OCI-LY7 (cell line): ENCODE measurements at regions not wholly inside any gene's neighbourhood (a gene's known extent, or its start where the extent isn't known, plus 50 kb on each side); places are given as distances from the start of the nearest gene placed in this dataset.

Experiments
- BruUV-seq: library from RNA; stranded (reverse); fragments of 400-500 nt; replicated peaks from 2 replicates; lab custom pipeline; 2021; lab: Mats Ljungman, UMichigan
- CTCF ChIA-PET: fragments of 300-600 bp; sonication (Branson Sonifier 250); formaldehyde crosslinking; loops from one replicate; lab custom pipeline; 2022; ENCODE audit warnings: antibody characterized with exemption; ENCODE audit not compliant: unreplicated experiment; lab: Charles Lee
- POLR2A ChIA-PET: fragments of 300-600 bp; sonication (Branson Sonifier 250); formaldehyde crosslinking; loops from one replicate; lab custom pipeline; 2022; ENCODE audit warnings: antibody characterized with exemption; lab: Charles Lee
- DNase-seq: peaks from one replicate; pipeline ENCODE4 v3.0.0-alpha.2; 2015; ENCODE audit warnings: low spot score
- H2AFZ ChIP-seq: fragments of 200-600 bp; sonication (generic), shearing (Covaris generic); 2 replicates; pipeline ENCODE4 v1.6.1; 2014; ENCODE audit warnings: mild to moderate bottlenecking, antibody characterized with exemption, low read length, moderate library complexity
- H3K27ac ChIP-seq: fragments of 200-600 bp; sonication (generic); 2 replicates; pipeline ENCODE4 v1.5.1; 2014; ENCODE audit warnings: mixed run types, low read depth, mild to moderate bottlenecking, moderate library complexity, low read length, inconsistent platforms; ENCODE audit not compliant: poor library complexity, severe bottlenecking
- H3K36me3 ChIP-seq: fragments of 200-600 bp; sonication (generic); 2 replicates; pipeline ENCODE4 v1.6.1; 2014; ENCODE audit warnings: mild to moderate bottlenecking, antibody characterized with exemption, low read length, moderate library complexity, mixed read lengths; ENCODE audit not compliant: insufficient read depth
- H3K4me1 ChIP-seq: fragments of 200-600 bp; sonication (generic); 2 replicates; pipeline ENCODE4 v1.5.1; 2014; ENCODE audit warnings: mild to moderate bottlenecking, low read length; ENCODE audit not compliant: insufficient read depth, poor library complexity, severe bottlenecking
- H3K4me2 ChIP-seq: fragments of 200-600 bp; sonication (generic); 2 replicates; pipeline ENCODE4 v1.6.1; 2014; ENCODE audit warnings: mild to moderate bottlenecking, low read length
- H3K4me3 ChIP-seq: fragments of 200-600 bp; sonication (generic); 2 replicates; pipeline ENCODE4 v1.5.1; 2014; ENCODE audit warnings: mild to moderate bottlenecking, low read depth, low read length; ENCODE audit not compliant: poor library complexity, severe bottlenecking
- H3K79me2 ChIP-seq: fragments of 200-600 bp; sonication (generic); 2 replicates; pipeline ENCODE4 v1.6.1; 2016; ENCODE audit warnings: low read depth, mild to moderate bottlenecking, low read length, moderate library complexity, mixed read lengths; ENCODE audit not compliant: insufficient read depth
- H3K9me2 ChIP-seq: fragments of 200-600 bp; sonication (generic); 2 replicates; pipeline ENCODE4 v1.6.1; 2016; ENCODE audit warnings: mild to moderate bottlenecking, low read length, mixed read lengths; ENCODE audit not compliant: insufficient read depth
- H3K9me3 ChIP-seq: fragments of 200-600 bp; sonication (generic); 2 replicates; pipeline ENCODE4 v1.6.1; 2014; ENCODE audit warnings: mild to moderate bottlenecking, mixed run types, low read length, mixed read lengths
- H4K20me1 ChIP-seq: fragments of 200-600 bp; sonication (generic); 2 replicates; pipeline ENCODE4 v1.6.1; 2014; ENCODE audit warnings: mild to moderate bottlenecking, antibody characterized with exemption, low read length, moderate library complexity, mixed read lengths; ENCODE audit not compliant: insufficient read depth
- EZH2phosphoT487 ChIP-seq: fragments of 200-600 bp; sonication (generic); IDR thresholded peaks from 2 replicates; pipeline ENCODE4 v1.6.1; 2018; ENCODE audit warnings: low read depth, borderline replicate concordance, mild to moderate bottlenecking, mixed run types, antibody characterized with exemption, low read length, moderate library complexity, mixed read lengths
- intact Hi-C: fragments of 100-400 bp; cut with micrococcal nuclease; formaldehyde crosslinking; loops from one replicate; pipeline ENCODE4 v1.10.0; 2022; ENCODE audit not compliant: unreplicated experiment
- TF ChIP-seq, protein P1 (sequence below): fragments of 200-600 bp; sonication (generic); conservative IDR thresholded peaks from 2 replicates; pipeline ENCODE4 v1.5.1; 2014; ENCODE audit warnings: mild to moderate bottlenecking, antibody characterized with exemption, low read length, moderate library complexity, mixed read lengths

DNA sequence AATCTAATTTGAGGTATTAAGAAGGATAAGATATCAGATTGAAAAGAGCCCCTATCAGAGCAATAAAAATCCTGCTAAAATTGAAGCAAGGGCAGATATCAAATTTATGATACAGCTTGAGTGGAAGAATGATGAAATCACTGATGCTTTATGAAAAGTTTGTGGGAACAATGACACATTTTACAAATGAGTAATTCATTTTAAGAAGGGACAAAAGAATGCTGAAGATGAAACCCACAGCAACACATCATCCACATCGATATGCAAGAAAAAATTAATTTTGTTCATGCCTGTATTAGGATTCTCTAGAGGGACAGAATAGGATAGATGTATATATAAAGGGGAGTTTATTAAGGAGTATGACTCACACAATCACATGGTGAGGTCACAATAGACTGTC, 355.6 kb upstream of the GYPC start:
- Histone ChIP-seq H3K4me2 (no peak overlapping the region), H2AFZ (no peak overlapping the region), H4K20me1 (no peaks in the 10 kb centered on the region), H3K79me2 (no peaks in the 10 kb centered on the region), H3K4me1 (no peaks in the 10 kb centered on the region), H3K27ac (no peak overlapping the region), H3K4me3 (no peak overlapping the region), H3K9me3 (no peaks in the 10 kb centered on the region), H3K36me3 (no peaks in the 10 kb centered on the region), H3K9me2 (no peaks in the 10 kb centered on the region)
- no peak for DNase-seq
- POLR2A ChIA-PET = no interaction called here
- no TSS peak for BruUV-seq
- CTCF ChIA-PET = no interaction called here
- intact Hi-C loops = no loop called here
- no peak for TF ChIP-seq EZH2phosphoT487
- TF ChIP-seq, protein P1, sequence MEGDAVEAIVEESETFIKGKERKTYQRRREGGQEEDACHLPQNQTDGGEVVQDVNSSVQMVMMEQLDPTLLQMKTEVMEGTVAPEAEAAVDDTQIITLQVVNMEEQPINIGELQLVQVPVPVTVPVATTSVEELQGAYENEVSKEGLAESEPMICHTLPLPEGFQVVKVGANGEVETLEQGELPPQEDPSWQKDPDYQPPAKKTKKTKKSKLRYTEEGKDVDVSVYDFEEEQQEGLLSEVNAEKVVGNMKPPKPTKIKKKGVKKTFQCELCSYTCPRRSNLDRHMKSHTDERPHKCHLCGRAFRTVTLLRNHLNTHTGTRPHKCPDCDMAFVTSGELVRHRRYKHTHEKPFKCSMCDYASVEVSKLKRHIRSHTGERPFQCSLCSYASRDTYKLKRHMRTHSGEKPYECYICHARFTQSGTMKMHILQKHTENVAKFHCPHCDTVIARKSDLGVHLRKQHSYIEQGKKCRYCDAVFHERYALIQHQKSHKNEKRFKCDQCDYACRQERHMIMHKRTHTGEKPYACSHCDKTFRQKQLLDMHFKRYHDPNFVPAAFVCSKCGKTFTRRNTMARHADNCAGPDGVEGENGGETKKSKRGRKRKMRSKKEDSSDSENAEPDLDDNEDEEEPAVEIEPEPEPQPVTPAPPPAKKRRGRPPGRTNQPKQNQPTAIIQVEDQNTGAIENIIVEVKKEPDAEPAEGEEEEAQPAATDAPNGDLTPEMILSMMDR = no peak

DNA sequence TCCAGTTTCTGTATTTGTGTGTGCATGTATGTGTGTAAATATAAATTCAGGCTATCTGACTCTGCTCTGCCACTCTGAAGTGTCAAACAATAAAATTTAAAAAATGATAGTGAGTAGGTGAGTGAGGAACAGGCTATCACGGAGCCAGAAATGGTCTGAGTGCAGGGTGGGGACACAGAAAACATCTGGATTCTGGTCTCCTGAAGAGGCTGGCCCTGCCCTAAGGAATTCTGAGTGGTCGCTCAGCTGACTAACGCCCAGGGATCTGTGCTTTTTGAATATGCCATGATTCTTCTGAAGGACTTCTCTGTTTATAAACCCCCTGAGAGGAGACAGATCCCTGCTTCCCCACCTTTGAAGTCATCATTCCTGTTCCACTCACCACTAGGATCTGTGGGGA, 353.9 kb upstream of the GYPC start:
- ChIA-PET CTCF (no interaction called here), POLR2A (no interaction called here)
- H3K79me2 ChIP-seq = no peaks in the 10 kb centered on the region
- H2AFZ ChIP-seq = no peak overlapping the region
- no peak overlapping the region for H3K27ac ChIP-seq
- TF ChIP-seq, protein P1 = no peak
- TF ChIP-seq EZH2phosphoT487 = no peak
- no peak overlapping the region for H3K4me3 ChIP-seq
- intact Hi-C loops = no loop called here
- no peak overlapping the region for H3K4me2 ChIP-seq
- H3K36me3 ChIP-seq = no peaks in the 10 kb centered on the region
- no TSS peak for BruUV-seq
- H3K9me2 ChIP-seq = no peaks in the 10 kb centered on the region
- no peaks in the 10 kb centered on the region for H3K4me1 ChIP-seq
- DNase-seq = no peak
- H3K9me3 ChIP-seq = no peaks in the 10 kb centered on the region
- no peaks in the 10 kb centered on the region for H4K20me1 ChIP-seq

DNA sequence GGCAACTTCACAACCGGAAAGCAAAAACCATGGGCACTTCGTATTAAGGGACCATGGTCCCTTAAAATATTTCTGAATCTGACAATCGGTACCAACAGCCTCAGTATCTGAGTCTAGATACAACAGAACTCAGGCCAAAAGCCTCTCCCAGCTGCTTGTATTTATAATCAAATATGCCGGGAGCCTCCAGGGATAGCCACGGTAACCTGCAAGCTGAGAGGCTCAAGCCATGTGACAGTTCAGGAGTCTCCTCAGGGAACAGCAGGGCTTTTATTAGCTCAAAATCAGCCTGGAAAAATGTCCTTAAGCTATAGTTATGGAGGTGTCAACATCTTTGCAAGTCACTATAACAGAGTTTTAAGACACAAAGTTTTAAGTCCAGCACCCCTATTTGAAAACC, 352.8 kb upstream of the GYPC start:
- Histone ChIP-seq H3K36me3 (no peaks in the 10 kb centered on the region), H3K4me2 (no peak overlapping the region), H3K4me1 (no peaks in the 10 kb centered on the region), H2AFZ (no peak overlapping the region), H3K27ac (no peak overlapping the region), H3K79me2 (no peaks in the 10 kb centered on the region), H3K4me3 (no peak overlapping the region), H3K9me2 (no peaks in the 10 kb centered on the region), H4K20me1 (no peaks in the 10 kb centered on the region), H3K9me3 (no peaks in the 10 kb centered on the region)
- BruUV-seq = no TSS peak
- CTCF ChIA-PET = no interaction called here
- TF ChIP-seq, protein P1 = no peak
- TF ChIP-seq EZH2phosphoT487 = no peak
- no peak for DNase-seq
- POLR2A ChIA-PET = no interaction called here
- intact Hi-C loops = no loop called here
